ENCODE measurements at regions not wholly inside any gene's neighbourhood (a gene's known extent, or its start where the extent isn't known, plus 50 kb on each side); places are given as distances from the start of the nearest gene placed in this dataset.

- H3K27me3 ChIP-seq (ENCODE audit: insufficient read depth, low read depth): no peaks in the 10 kb centered on the region
- H2AFZ ChIP-seq (ENCODE audit: low read depth): no peak overlapping the region
- no peak overlapping the region for H3K4me2 ChIP-seq
- peaks cover 5% of the 10 kb centered on the region for H3K4me1 ChIP-seq (ENCODE audit: low read depth, poor library complexity, severe bottlenecking)
- no peak for TF ChIP-seq CTCF (conservative IDR thresholded peaks at IDR 0.05; ENCODE audit: low read depth, low read length)
- no peaks in the 10 kb centered on the region for H3K36me3 ChIP-seq (ENCODE audit: insufficient read depth)
- H3K4me3 ChIP-seq (IDR thresholded peaks at IDR 0.05; ENCODE audit: insufficient read depth, low read depth, low read length): no peak overlapping the region
- H3K79me2 ChIP-seq (ENCODE audit: insufficient read depth, low read depth): no peaks in the 10 kb centered on the region
- H3K27ac ChIP-seq: no peak overlapping the region
- H3K9ac ChIP-seq: no peak overlapping the region
- no peaks in the 10 kb centered on the region for H4K20me1 ChIP-seq (ENCODE audit: insufficient read depth)
These were observed 146.9 kb upstream of the DMRT1 start for GRCh38 chr9:694403-695154.

GRCh38 chr9:695252-695651, 146.2 kb upstream of the DMRT1 start:
- Histone ChIP-seq H2AFZ (ENCODE audit: low read depth) (no peak overlapping the region), H3K9ac (no peak overlapping the region), H3K4me2 (no peak overlapping the region), H3K27me3 (ENCODE audit: insufficient read depth, low read depth) (no peaks in the 10 kb centered on the region), H3K27ac (no peak overlapping the region), H4K20me1 (ENCODE audit: insufficient read depth) (no peaks in the 10 kb centered on the region), H3K79me2 (ENCODE audit: insufficient read depth, low read depth) (no peaks in the 10 kb centered on the region), H3K36me3 (ENCODE audit: insufficient read depth) (no peaks in the 10 kb centered on the region), H3K4me1 (ENCODE audit: low read depth, poor library complexity, severe bottlenecking) (peaks cover 12% of the 10 kb centered on the region), H3K4me3 (IDR thresholded peaks at IDR 0.05; ENCODE audit: insufficient read depth, low read depth, low read length) (no peak overlapping the region)
- TF ChIP-seq CTCF (conservative IDR thresholded peaks at IDR 0.05; ENCODE audit: low read depth, low read length): no peak

- no peak for TF ChIP-seq CTCF (conservative IDR thresholded peaks at IDR 0.05; ENCODE audit: low read depth, low read length)
- no peak overlapping the region for H3K4me2 ChIP-seq
- H3K4me3 ChIP-seq (IDR thresholded peaks at IDR 0.05; ENCODE audit: insufficient read depth, low read depth, low read length): no peak overlapping the region
- no peak overlapping the region for H3K27ac ChIP-seq
- H3K4me1 ChIP-seq (ENCODE audit: low read depth, poor library complexity, severe bottlenecking): peaks cover 26% of the 10 kb centered on the region
- H3K79me2 ChIP-seq (ENCODE audit: insufficient read depth, low read depth): no peaks in the 10 kb centered on the region
- H3K27me3 ChIP-seq (ENCODE audit: insufficient read depth, low read depth): no peaks in the 10 kb centered on the region
- no peaks in the 10 kb centered on the region for H4K20me1 ChIP-seq (ENCODE audit: insufficient read depth)
- H3K36me3 ChIP-seq (ENCODE audit: insufficient read depth): no peaks in the 10 kb centered on the region
- H3K9ac ChIP-seq: no peak overlapping the region
- H2AFZ ChIP-seq (ENCODE audit: low read depth): no peak overlapping the region
These were observed 144.9 kb upstream of the DMRT1 start for GRCh38 chr9:696332-697323.

GRCh38 chr9:698276-698675, 143.2 kb upstream of the DMRT1 start:
- Histone ChIP-seq H3K79me2 (ENCODE audit: insufficient read depth, low read depth) (no peaks in the 10 kb centered on the region), H2AFZ (ENCODE audit: low read depth) (no peak overlapping the region), H3K4me1 (ENCODE audit: low read depth, poor library complexity, severe bottlenecking) (peaks cover 29% of the 10 kb centered on the region), H3K4me2 (no peak overlapping the region), H3K4me3 (IDR thresholded peaks at IDR 0.05; ENCODE audit: insufficient read depth, low read depth, low read length) (no peak overlapping the region), H3K27ac (no peak overlapping the region), H3K9ac (no peak overlapping the region), H4K20me1 (ENCODE audit: insufficient read depth) (no peaks in the 10 kb centered on the region), H3K36me3 (ENCODE audit: insufficient read depth) (no peaks in the 10 kb centered on the region), H3K27me3 (ENCODE audit: insufficient read depth, low read depth) (no peaks in the 10 kb centered on the region)
- no peak for TF ChIP-seq CTCF (conservative IDR thresholded peaks at IDR 0.05; ENCODE audit: low read depth, low read length)

Measured in KMS-11 (cell line).